Pancreas (tissue), 10 donors: ENCODE measurements at regions not wholly inside any gene's neighbourhood (a gene's known extent, or its start where the extent isn't known, plus 50 kb on each side); places are given as distances from the start of the nearest gene placed in this dataset.

Experiments used
- ATAC-seq, 4 donors: fragments of 200-7000 bp; cut with Tn5 transposase; one replicate each; pipeline versions ENCODE4 v1.8.0 to v1.9.1; 2020; ENCODE audit warnings: mild to moderate bottlenecking in 4 of 4, moderate library complexity in 4 of 4
- DNase-seq, 6 donors: peaks; one replicate each; pipeline ENCODE4 v3.0.0-alpha.2; 2020
- FAIRE-seq: peaks from 2 replicates; lab custom pipeline; 2012; peaks lifted over from hg19 to GRCh38; lab: Jason Lieb, UNC
- H3K27ac ChIP-seq, 4 donors: fragments of 200-600 bp; sonication (generic); 1 replicate in 3 of 4; 2 replicates in 1 of 4; pipeline versions ENCODE4 v1.5.0 to v1.8.0; 2020
- H3K27me3 ChIP-seq, 4 donors: fragments of 200-600 bp; one replicate each; pipeline ENCODE4 v1.8.0; 2021
- H3K36me3 ChIP-seq, 3 donors: fragments of 200-600 bp; sonication (generic) in 1 of 3; one replicate each; pipeline versions ENCODE4 v1.5.0 to v1.8.0; 2020 to 2021
- H3K4me1 ChIP-seq, 3 donors: fragments of 200-600 bp; one replicate each; pipeline ENCODE4 v1.8.0; 2021
- H3K4me3 ChIP-seq, 4 donors: fragments of 200-600 bp; sonication (generic) in 2 of 4; one replicate each; pipeline versions ENCODE4 v1.5.0 to v1.8.0; 2020 to 2021
- H3K9me3 ChIP-seq, 4 donors: fragments of 200-600 bp; one replicate each; pipeline ENCODE4 v1.8.0; 2021
- WGBS, 2 donors: extraction: QIAGEN DNeasy Blood & Tissue Kit; methylation state at CpG; one replicate each; pipeline ENCODE4 v1.1.7; 2013; 5-methylcytosine and 5-hydroxymethylcytosine counted together
- intact Hi-C, 3 donors: fragments of 100-400 bp; cut with DNase I; formaldehyde crosslinking; loops; one replicate each; pipeline versions ENCODE4 v1.11.1 to v1.14.2; 2022
- TF ChIP-seq, protein P1 (sequence below), 4 donors: fragments of 200-600 bp; sonication (generic) in 3 of 4; IDR thresholded peaks; one replicate each; pipeline versions ENCODE4 v1.5.0 to v1.8.0; 2021; ENCODE audit warnings: antibody characterized with exemption in 4 of 4
- donor health status: healthy with polysubstance abuse.
- donor health status: DM: no; HTN: no; CAD: no; lungs with moderate emphysema.
- donor health status: DM: no; HTN: no; CAD: no.
- donor health status: control.
- donor health status: control.
- donor health status: Bipolar disorder and iron deficiency.
- donor health status: DM: yes; HTN: yes; CAD: no.
- donor health status: DM: no; HTN: no; CAD: no.
- donor health status: DM: no; HTN: no; CAD: no.
- donor health status: DM: yes; HTN: yes; CAD: no.

DNA sequence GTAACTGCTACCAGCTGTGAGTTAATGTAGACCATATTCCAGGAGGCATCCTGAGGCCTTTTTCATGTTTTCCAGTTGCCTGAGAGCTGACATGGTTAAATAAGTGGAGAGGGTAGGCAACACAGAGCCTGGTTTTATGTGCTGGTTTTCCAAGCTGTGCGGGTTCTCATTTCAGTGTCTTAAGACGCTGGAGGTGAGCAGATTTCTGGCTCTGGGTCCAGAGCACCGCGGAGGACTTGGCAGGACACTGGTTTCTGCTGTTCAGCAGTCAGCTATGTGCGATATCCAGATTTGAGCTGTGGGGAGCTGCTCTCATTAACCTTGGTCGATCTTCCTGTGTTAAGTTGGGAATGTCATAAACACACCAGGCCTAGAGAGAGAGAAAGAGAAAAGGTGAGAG, 680.8 kb downstream of the BCL11B start:
- H3K27me3 ChIP-seq: no peaks in the 10 kb centered on the region
- H3K4me3 ChIP-seq: no peak overlapping the region
- no peak overlapping the region for H3K27ac ChIP-seq
- intact Hi-C loops: no loop called here
- no peaks in the 10 kb centered on the region for H3K36me3 ChIP-seq
- TF ChIP-seq, protein P1, sequence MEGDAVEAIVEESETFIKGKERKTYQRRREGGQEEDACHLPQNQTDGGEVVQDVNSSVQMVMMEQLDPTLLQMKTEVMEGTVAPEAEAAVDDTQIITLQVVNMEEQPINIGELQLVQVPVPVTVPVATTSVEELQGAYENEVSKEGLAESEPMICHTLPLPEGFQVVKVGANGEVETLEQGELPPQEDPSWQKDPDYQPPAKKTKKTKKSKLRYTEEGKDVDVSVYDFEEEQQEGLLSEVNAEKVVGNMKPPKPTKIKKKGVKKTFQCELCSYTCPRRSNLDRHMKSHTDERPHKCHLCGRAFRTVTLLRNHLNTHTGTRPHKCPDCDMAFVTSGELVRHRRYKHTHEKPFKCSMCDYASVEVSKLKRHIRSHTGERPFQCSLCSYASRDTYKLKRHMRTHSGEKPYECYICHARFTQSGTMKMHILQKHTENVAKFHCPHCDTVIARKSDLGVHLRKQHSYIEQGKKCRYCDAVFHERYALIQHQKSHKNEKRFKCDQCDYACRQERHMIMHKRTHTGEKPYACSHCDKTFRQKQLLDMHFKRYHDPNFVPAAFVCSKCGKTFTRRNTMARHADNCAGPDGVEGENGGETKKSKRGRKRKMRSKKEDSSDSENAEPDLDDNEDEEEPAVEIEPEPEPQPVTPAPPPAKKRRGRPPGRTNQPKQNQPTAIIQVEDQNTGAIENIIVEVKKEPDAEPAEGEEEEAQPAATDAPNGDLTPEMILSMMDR (IDR thresholded peaks at IDR 0.05): no peak
- no peaks in the 10 kb centered on the region for H3K4me1 ChIP-seq
- ATAC-seq (no peak), FAIRE-seq (no peak), DNase-seq (no peak)
- H3K9me3 ChIP-seq: no peaks in the 10 kb centered on the region
- WGBS, 2 donors: 66 to 75% methylated on average over 6 of the region's 6 CpGs

DNA sequence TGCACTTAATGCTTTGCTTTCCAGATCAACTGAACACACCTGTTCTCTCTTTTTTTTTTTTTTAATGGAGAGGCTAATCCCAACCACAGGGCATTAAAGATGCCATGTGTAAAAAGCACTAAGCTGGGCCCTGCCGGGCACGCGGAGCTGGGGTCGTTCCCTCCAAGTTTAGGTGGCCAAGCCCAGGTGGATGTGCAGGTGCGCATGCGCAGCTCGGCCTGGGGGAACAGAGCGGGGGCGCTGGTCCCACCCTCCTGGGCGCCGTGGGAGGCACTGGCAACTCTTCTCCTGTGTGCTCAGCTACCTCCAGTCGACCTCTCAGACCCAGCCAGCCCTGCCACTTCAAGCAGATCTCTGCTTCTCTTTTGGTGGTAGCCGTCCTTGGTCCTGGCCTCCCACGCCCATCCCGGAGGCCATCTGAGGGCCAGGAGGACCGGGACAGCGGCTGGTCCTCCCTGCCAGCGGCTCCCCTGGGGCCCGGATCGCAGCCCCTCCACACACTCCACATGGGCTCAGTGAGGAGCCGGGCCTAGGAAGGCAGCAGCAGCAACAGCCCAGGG, 679.3 kb downstream of the BCL11B start:
- ATAC-seq (no peak), FAIRE-seq (no peak), DNase-seq (no peak)
- TF ChIP-seq, protein P1 (IDR thresholded peaks at IDR 0.05): no peak
- H3K36me3 ChIP-seq: no peaks in the 10 kb centered on the region
- no peaks in the 10 kb centered on the region for H3K27me3 ChIP-seq
- H3K27ac ChIP-seq: no peak overlapping the region
- H3K9me3 ChIP-seq: no peaks in the 10 kb centered on the region
- 79 to 80% methylated on average over 21 of the region's 21 CpGs for WGBS, 2 donors
- H3K4me1 ChIP-seq: no peaks in the 10 kb centered on the region
- intact Hi-C loops: no loop called here
- H3K4me3 ChIP-seq: no peak overlapping the region

DNA sequence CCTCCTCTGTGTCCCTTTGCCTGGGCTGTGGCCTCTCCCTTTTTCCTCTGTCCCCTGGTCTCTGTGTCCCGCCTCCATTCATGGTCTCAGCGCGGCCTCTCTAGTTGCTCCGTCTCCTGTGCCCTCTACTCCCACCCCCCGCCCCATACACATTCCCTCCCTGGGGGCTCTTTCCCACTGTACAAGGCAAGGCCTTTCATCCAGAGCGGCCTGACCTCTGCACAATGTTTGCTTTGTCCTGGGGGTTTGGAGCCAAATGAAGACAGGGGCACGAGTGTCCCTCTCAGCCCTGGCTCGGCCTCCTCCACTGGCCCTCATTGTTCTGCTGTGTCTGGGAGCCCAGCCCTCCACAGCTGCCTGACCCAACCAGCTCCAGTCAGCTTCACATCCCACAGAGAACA, 678.6 kb downstream of the BCL11B start:
- TF ChIP-seq, protein P1 (IDR thresholded peaks at IDR 0.05): no peak
- no peaks in the 10 kb centered on the region for H3K27me3 ChIP-seq
- no peaks in the 10 kb centered on the region for H3K4me1 ChIP-seq
- no peak for FAIRE-seq
- H3K9me3 ChIP-seq: no peaks in the 10 kb centered on the region
- intact Hi-C loops: no loop called here
- ATAC-seq: no peak
- no peak overlapping the region for H3K4me3 ChIP-seq
- 41 to 51% methylated on average over 8 of the region's 8 CpGs for WGBS, 2 donors
- no peak overlapping the region for H3K27ac ChIP-seq
- H3K36me3 ChIP-seq: no peaks in the 10 kb centered on the region
- DNase-seq: no peak

DNA sequence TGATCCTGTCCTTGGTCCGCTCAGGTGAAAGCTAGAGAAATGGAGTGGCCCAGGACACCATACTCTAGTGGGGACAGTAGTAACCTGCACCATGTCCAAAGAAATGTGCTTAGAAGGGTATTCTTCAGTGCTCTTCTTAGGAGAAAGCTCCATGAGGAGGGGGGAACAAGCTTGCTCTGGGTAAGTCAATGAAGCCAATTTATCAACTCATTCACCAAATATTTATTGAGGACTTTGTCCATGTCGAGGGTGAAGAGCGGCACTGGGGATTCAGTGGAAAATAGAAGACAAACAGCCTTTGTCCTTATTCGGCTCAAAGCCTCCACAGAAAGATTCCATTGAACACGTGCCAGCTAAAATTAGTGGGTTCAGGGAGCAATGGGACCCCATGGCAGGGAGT, 677.8 kb downstream of the BCL11B start:
- no peak for DNase-seq

DNA sequence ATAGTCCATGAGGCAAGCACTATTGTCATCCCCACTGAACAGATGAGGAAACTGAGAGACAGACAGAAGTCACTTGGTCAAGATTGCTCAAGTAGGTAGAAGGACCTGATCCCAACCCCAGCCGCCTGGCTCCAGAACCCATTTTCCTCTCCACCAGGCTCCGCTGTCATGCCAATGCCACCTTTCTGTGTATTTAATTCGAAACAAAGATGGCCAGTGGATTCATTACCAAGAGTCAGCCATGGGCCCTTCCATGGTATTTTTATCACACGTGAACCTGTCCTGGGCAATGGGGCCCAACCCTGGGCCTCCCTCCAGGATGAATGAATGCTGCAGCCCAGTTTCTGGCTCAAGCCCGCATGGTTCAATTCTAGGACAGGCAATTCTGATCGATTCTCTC, 673.4 kb downstream of the BCL11B start:
- Histone ChIP-seq H3K36me3 (no peaks in the 10 kb centered on the region), H3K4me1 (no peaks in the 10 kb centered on the region), H3K4me3 (no peak overlapping the region), H3K27me3 (no peaks in the 10 kb centered on the region), H3K9me3 (no peaks in the 10 kb centered on the region), H3K27ac (no peak overlapping the region)
- intact Hi-C loops: no loop called here
- DNase-seq (no peak), ATAC-seq (no peak), FAIRE-seq (no peak)
- TF ChIP-seq, protein P1 (IDR thresholded peaks at IDR 0.05): no peak
- 75 to 93% methylated on average over 6 of the region's 6 CpGs for WGBS, 2 donors

More for the DNA sequence above, 677.8 kb downstream of the BCL11B start:
- Histone ChIP-seq H3K4me1 (no peaks in the 10 kb centered on the region), H3K27me3 (no peaks in the 10 kb centered on the region), H3K36me3 (no peaks in the 10 kb centered on the region), H3K27ac (no peak overlapping the region), H3K9me3 (no peaks in the 10 kb centered on the region), H3K4me3 (no peak overlapping the region)
- TF ChIP-seq, protein P1 (IDR thresholded peaks at IDR 0.05): no peak
- intact Hi-C loops: no loop called here
- no peak for ATAC-seq
- FAIRE-seq: no peak
- 42 to 52% methylated on average over 5 of the region's 5 CpGs for WGBS, 2 donors
